HCT116 (cell line): ENCODE measurements at regions not wholly inside any gene's neighbourhood (a gene's known extent, or its start where the extent isn't known, plus 50 kb on each side); places are given as distances from the start of the nearest gene placed in this dataset.

Source experiments
- ATAC-seq: fragments of 200-7000 bp; cut with Tn5 transposase; 2 replicates; pipeline ENCODE4 v1.9.1; 2020; ENCODE audit warnings: mild to moderate bottlenecking, moderate library complexity
- BruUV-seq: library from RNA; stranded (reverse); fragments of 400-500 nt; replicated peaks from 2 replicates; lab custom pipeline; 2021; lab: Mats Ljungman, UMichigan
- CTCF ChIA-PET: fragments of 300-600 bp; sonication (Branson Sonifier 250); formaldehyde crosslinking; loops from one replicate; lab custom pipeline; 2021; ENCODE audit warnings: antibody characterized with exemption; lab: Charles Lee
- POLR2A ChIA-PET: fragments of 300-600, 350-600 bp; sonication (Branson Sonifier 250); formaldehyde crosslinking; loops from one replicate; lab custom pipeline; 2021; ENCODE audit warnings: antibody characterized with exemption; lab: Charles Lee
- RAD21 ChIA-PET, 2 experiments: fragments of 300-600 bp; sonication (Branson Sonifier 250); formaldehyde crosslinking; loops; one replicate each; lab custom pipeline; 2023; ENCODE audit warnings: low total read pairs in 2 of 2; ENCODE audit not compliant: uncharacterized antibody in 2 of 2, unreplicated experiment in 2 of 2, low non-redundant PET in 1 of 2; lab: Charles Lee
- DNase-seq: peaks from one replicate; pipeline ENCODE4 v3.0.0-alpha.2; 2010; ENCODE audit warnings: low read depth, low spot score
- H2AFZ ChIP-seq: fragments of 200-600 bp; shearing (Covaris generic), sonication (generic); 2 replicates; pipeline ENCODE4 v1.6.1; 2017; ENCODE audit warnings: low read depth, mixed run types, mixed read lengths, antibody characterized with exemption, low read length; ENCODE audit not compliant: poor library complexity, severe bottlenecking
- H3K27ac ChIP-seq: 2 replicates; pipeline ENCODE4 v1.5.1; 2012; ENCODE audit warnings: low read depth, low read length
- H3K27me3 ChIP-seq: fragments of 200-600 bp; sonication (generic); 2 replicates; pipeline ENCODE4 v1.6.1; 2016; ENCODE audit warnings: mixed run types, low read length, mixed read lengths; ENCODE audit not compliant: insufficient read depth
- H3K36me3 ChIP-seq, 2 experiments: fragments of 200-500 bp in 1 of 2; fragments of 200-600 bp in 1 of 2; sonication (Bioruptor generic) in 1 of 2; sonication (generic) in 1 of 2; 2 replicates each; pipeline versions ENCODE4 v1.5.1 to v1.6.1; 2014 to 2016; ENCODE audit warnings: low read length in 2 of 2, inconsistent platforms in 1 of 2, mixed read lengths in 1 of 2, mixed run types in 1 of 2; ENCODE audit not compliant: insufficient read depth in 2 of 2, control insufficient read depth in 1 of 2
- H3K4me1 ChIP-seq, 2 experiments: fragments of 200-600 bp in 1 of 2; sonication (generic) in 1 of 2; 2 replicates each; pipeline versions ENCODE4 v1.5.1 to v1.6.1; 2012 to 2017; ENCODE audit warnings: low read length in 2 of 2, inconsistent platforms in 1 of 2, mild to moderate bottlenecking in 1 of 2, mixed read lengths in 1 of 2, mixed run types in 1 of 2, moderate library complexity in 1 of 2; ENCODE audit not compliant: insufficient read depth in 2 of 2, control insufficient read depth in 1 of 2
- H3K4me2 ChIP-seq: fragments of 200-600 bp; sonication (generic); 2 replicates; pipeline ENCODE4 v1.6.1; 2017; ENCODE audit warnings: mixed run types, low read length, mixed read lengths
- H3K4me3 ChIP-seq, 2 experiments: fragments of 200-600 bp in 1 of 2; sonication (generic) in 1 of 2; replicated peaks in 1 of 2; 2 replicates each; pipeline ENCODE4 v1.5.1; 2011 to 2016; ENCODE audit warnings: low read length in 2 of 2, control low read depth in 1 of 2, low read depth in 1 of 2, mild to moderate bottlenecking in 1 of 2, mixed read lengths in 1 of 2, mixed run types in 1 of 2
- H3K79me2 ChIP-seq: fragments of 200-600 bp; sonication (generic); 2 replicates; pipeline ENCODE4 v1.6.1; 2017; ENCODE audit warnings: mild to moderate bottlenecking, mixed run types, low read length, moderate library complexity, mixed read lengths; ENCODE audit not compliant: insufficient read depth
- H3K9ac ChIP-seq: fragments of 200-600 bp; sonication (generic); 2 replicates; pipeline ENCODE4 v1.6.1; 2016; ENCODE audit warnings: low read length, mixed read lengths
- H3K9me2 ChIP-seq: fragments of 200-600 bp; sonication (generic), shearing (Covaris generic); 2 replicates; pipeline ENCODE4 v1.6.1; 2017; ENCODE audit warnings: mixed run types, mild to moderate bottlenecking, moderate library complexity; ENCODE audit not compliant: insufficient read depth
- H3K9me3 ChIP-seq, 2 experiments: fragments of 200-500 bp in 1 of 2; fragments of 200-600 bp in 1 of 2; sonication (Bioruptor generic) in 1 of 2; sonication (generic) in 1 of 2; 2 replicates each; pipeline ENCODE4 v1.6.1; 2014 to 2017; ENCODE audit warnings: low read length in 2 of 2, mixed read lengths in 2 of 2, inconsistent platforms in 1 of 2, low read depth in 1 of 2, mild to moderate bottlenecking in 1 of 2, mixed run types in 1 of 2, moderate library complexity in 1 of 2; ENCODE audit not compliant: control insufficient read depth in 1 of 2, insufficient read depth in 1 of 2
- H4K20me1 ChIP-seq: fragments of 200-600 bp; sonication (generic), shearing (Covaris generic); 2 replicates; pipeline ENCODE4 v1.6.1; 2017; ENCODE audit warnings: mixed run types, mild to moderate bottlenecking, moderate library complexity; ENCODE audit not compliant: insufficient read depth
- EGR1 ChIP-seq: IDR thresholded peaks from 2 replicates; pipeline ENCODE4 v1.6.1; 2012; ENCODE audit warnings: low read depth
- EZH2phosphoT487 ChIP-seq: fragments of 200-600 bp; IDR thresholded peaks from 2 replicates; pipeline ENCODE4 v1.6.1; 2018; ENCODE audit warnings: antibody characterized with exemption, borderline replicate concordance
- FOSL1 ChIP-seq: IDR thresholded peaks from 2 replicates; pipeline ENCODE4 v1.6.1; 2012; ENCODE audit warnings: low read depth
- ZNF274 ChIP-seq: fragments of 200-500 bp; sonication (Bioruptor generic); IDR thresholded peaks from 2 replicates; pipeline ENCODE4 v1.6.1; 2014; ENCODE audit warnings: mild to moderate bottlenecking, low read depth, low read length, inconsistent platforms
- intact Hi-C: fragments of 100-400 bp; cut with micrococcal nuclease; formaldehyde crosslinking; loops from 2 replicates; pipeline ENCODE4 v1.10.0; 2022
- TF ChIP-seq, protein P1 (sequence below): IDR thresholded peaks from 2 replicates; pipeline ENCODE4 v1.6.1; 2012; ENCODE audit warnings: low read depth

DNA sequence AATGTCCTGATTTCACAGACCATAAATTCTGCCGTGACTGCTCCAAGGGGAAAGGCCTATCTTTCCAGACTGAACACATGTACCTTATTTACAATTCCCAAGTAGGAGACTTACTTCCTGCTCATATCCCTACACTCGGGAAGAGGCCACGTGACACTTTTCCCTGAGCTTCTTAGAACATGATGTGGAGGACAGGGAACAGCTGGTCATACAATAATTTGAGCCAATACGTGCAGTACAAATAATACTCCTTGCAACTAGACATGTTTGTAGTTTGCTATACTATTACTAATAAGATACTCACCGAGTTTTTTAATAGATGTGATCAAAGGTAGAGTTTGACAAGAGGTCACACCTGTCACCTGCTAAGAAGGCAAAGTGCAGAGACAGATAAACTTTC, 256.4 kb downstream of the SP3 start (continued):
- no peak for TF ChIP-seq ZNF274

DNA sequence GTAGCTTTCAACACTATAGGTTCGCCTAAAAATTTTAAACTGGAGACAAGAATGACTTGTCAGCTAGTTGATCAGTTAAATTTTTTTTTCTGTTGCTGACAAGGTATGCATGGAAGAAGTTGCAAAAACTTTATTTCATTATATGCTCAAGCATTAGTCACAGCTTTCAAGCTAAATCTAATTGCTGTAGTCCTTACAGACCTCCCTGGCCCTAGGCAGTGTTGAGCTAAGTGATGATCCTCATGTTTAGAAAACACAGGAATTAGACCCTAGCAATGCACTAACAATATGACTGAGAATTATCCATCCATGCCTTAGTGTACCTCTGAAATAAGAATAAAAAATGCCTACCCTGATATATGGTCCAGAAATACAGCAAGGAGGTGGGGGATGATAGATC, 253.4 kb downstream of the SP3 start:
- no peak overlapping the region for H3K9ac ChIP-seq
- H3K79me2 ChIP-seq: no peaks in the 10 kb centered on the region
- intact Hi-C loops: no loop called here
- RAD21 ChIA-PET: no interaction called here
- ATAC-seq: no peak
- no peaks in the 10 kb centered on the region for H4K20me1 ChIP-seq
- DNase-seq: no peak
- TF ChIP-seq FOSL1 (no peak), EZH2phosphoT487 (no peak), EGR1 (no peak)
- TF ChIP-seq, protein P1, sequence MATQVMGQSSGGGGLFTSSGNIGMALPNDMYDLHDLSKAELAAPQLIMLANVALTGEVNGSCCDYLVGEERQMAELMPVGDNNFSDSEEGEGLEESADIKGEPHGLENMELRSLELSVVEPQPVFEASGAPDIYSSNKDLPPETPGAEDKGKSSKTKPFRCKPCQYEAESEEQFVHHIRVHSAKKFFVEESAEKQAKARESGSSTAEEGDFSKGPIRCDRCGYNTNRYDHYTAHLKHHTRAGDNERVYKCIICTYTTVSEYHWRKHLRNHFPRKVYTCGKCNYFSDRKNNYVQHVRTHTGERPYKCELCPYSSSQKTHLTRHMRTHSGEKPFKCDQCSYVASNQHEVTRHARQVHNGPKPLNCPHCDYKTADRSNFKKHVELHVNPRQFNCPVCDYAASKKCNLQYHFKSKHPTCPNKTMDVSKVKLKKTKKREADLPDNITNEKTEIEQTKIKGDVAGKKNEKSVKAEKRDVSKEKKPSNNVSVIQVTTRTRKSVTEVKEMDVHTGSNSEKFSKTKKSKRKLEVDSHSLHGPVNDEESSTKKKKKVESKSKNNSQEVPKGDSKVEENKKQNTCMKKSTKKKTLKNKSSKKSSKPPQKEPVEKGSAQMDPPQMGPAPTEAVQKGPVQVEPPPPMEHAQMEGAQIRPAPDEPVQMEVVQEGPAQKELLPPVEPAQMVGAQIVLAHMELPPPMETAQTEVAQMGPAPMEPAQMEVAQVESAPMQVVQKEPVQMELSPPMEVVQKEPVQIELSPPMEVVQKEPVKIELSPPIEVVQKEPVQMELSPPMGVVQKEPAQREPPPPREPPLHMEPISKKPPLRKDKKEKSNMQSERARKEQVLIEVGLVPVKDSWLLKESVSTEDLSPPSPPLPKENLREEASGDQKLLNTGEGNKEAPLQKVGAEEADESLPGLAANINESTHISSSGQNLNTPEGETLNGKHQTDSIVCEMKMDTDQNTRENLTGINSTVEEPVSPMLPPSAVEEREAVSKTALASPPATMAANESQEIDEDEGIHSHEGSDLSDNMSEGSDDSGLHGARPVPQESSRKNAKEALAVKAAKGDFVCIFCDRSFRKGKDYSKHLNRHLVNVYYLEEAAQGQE: no peak
- TF ChIP-seq, all 23 proteins: peak for 0
- ChIA-PET CTCF (no interaction called here), POLR2A (no interaction called here)
- Histone ChIP-seq H3K27me3 (no peaks in the 10 kb centered on the region), H3K4me2 (no peak overlapping the region), H3K4me3 (no peak overlapping the region), H3K36me3 (no peaks in the 10 kb centered on the region), H3K27ac (no peak overlapping the region), H3K9me2 (no peaks in the 10 kb centered on the region), H3K4me1 (no peaks in the 10 kb centered on the region), H2AFZ (no peak overlapping the region), H3K9me3 (no peaks in the 10 kb centered on the region)
- BruUV-seq: no TSS peak
